ENCODE measurements at regions not wholly inside any gene's neighbourhood (a gene's known extent, or its start where the extent isn't known, plus 50 kb on each side); places are given as distances from the start of the nearest gene placed in this dataset.
A peak's percentile ranks its signal among the peaks of the same experiment; 100 is the strongest.
"Not testable (repeated sequence)": the region's sequence is repeated elsewhere in the genome, so short reads cannot be mapped to it uniquely, and the experiment has no call there.

- DNase-seq, result no peak
Observed at GRCh38 chr4:82171531-82172155, 202.1 kb downstream of the HNRNPD start.

GRCh38 chr4:82149750-82150149, 224.0 kb downstream of the HNRNPD start:
- DNase-seq, result no peak

GRCh38 chr4:82145850-82146249, 227.9 kb downstream of the HNRNPD start:
- no peak for DNase-seq

GRCh38 chr4:82140422-82140821, 233.4 kb downstream of the HNRNPD start:
- no peak for DNase-seq

GRCh38 chr4:82139287-82139686, 234.5 kb downstream of the HNRNPD start:
- no peak for DNase-seq

GRCh38 chr4:82138374-82138773, 235.4 kb downstream of the HNRNPD start:
- DNase-seq, result no peak

- no peak for DNase-seq
Observed at GRCh38 chr4:82136161-82136801, 237.5 kb downstream of the HNRNPD start.

GRCh38 chr4:82128355-82128754, 245.4 kb downstream of the HNRNPD start:
- DNase-seq, result no peak

GRCh38 chr4:82126512-82127040, 247.2 kb downstream of the HNRNPD start:
- DNase-seq, result no peak

GRCh38 chr4:82125787-82126297, 247.9 kb downstream of the HNRNPD start:
- no peak for DNase-seq

GRCh38 chr4:82124932-82125786, 248.6 kb downstream of the HNRNPD start:
- no peak for DNase-seq

- no peak for DNase-seq
Observed at GRCh38 chr4:82124365-82124764, 249.4 kb downstream of the HNRNPD start.

- no peak for DNase-seq
Observed at GRCh38 chr4:82123934-82124333, 249.9 kb downstream of the HNRNPD start.

- not testable (repeated sequence) for DNase-seq
Observed at GRCh38 chr4:82115183-82115582, 258.6 kb downstream of the HNRNPD start.

- no peak for DNase-seq
Observed at GRCh38 chr4:82108506-82108905, 265.3 kb downstream of the HNRNPD start.

GRCh38 chr4:82104578-82104977, 269.2 kb downstream of the HNRNPD start:
- no peak for DNase-seq

GRCh38 chr4:82099928-82100579, 273.7 kb downstream of the HNRNPD start:
- DNase-seq, result peak; percentile 59

- DNase-seq, result no peak
Observed at GRCh38 chr4:82097504-82097903, 276.3 kb downstream of the HNRNPD start.

- no peak for DNase-seq
Observed at GRCh38 chr4:82090717-82091116, 283.1 kb downstream of the HNRNPD start.

GRCh38 chr4:82084747-82085146, 289.0 kb downstream of the HNRNPD start:
- DNase-seq, result no peak

GRCh38 chr4:82077471-82077995, 296.3 kb downstream of the HNRNPD start:
- not testable (repeated sequence) for DNase-seq

GRCh38 chr4:82076809-82077208, 297.0 kb downstream of the HNRNPD start:
- no peak for DNase-seq
